Transverse colon (tissue), 4 donors: ENCODE measurements at regions not wholly inside any gene's neighbourhood (a gene's known extent, or its start where the extent isn't known, plus 50 kb on each side); places are given as distances from the start of the nearest gene placed in this dataset.

Experiments used
- CTCF ChIP-seq, 5 experiments: fragments of 200-600 bp in 3 of 5; fragments of 450-650 bp in 2 of 5; sonication (generic) in 3 of 5; IDR thresholded peaks; 1 replicate in 2 of 5; 2 replicates in 3 of 5; pipeline ENCODE4 v1.5.1; 2016 to 2017; ENCODE audit warnings: antibody characterized with exemption in 5 of 5, inconsistent platforms in 3 of 5, mild to moderate bottlenecking in 2 of 5, moderate library complexity in 1 of 5
- POLR2A ChIP-seq: fragments of 450-650 bp; IDR thresholded peaks from one replicate; pipeline ENCODE4 v1.6.1; 2016; ENCODE audit warnings: antibody characterized with exemption, mild to moderate bottlenecking, moderate library complexity
- POLR2AphosphoS5 ChIP-seq, 3 donors: sonication (generic); formaldehyde crosslinking; IDR thresholded peaks; one replicate each; pipeline ENCODE4 v1.6.1; 2016; ENCODE audit warnings: antibody characterized with exemption in 3 of 3

- no peak for TF ChIP-seq POLR2A
- no peak for TF ChIP-seq CTCF (IDR thresholded peaks at IDR 0.05)
- TF ChIP-seq POLR2AphosphoS5 (IDR thresholded peaks at IDR 0.05) = no peak
Observed at GRCh38 chr4:153916273-153916755, 127.4 kb upstream of the SFRP2 start.
